HCT116 (cell line): ENCODE measurements at regions not wholly inside any gene's neighbourhood (a gene's known extent, or its start where the extent isn't known, plus 50 kb on each side); places are given as distances from the start of the nearest gene placed in this dataset.

ENCODE experiments used
- ATAC-seq: fragments of 200-7000 bp; cut with Tn5 transposase; 2 replicates; pipeline ENCODE4 v1.9.1; 2020; ENCODE audit warnings: mild to moderate bottlenecking, moderate library complexity
- BruUV-seq: library from RNA; stranded (reverse); fragments of 400-500 nt; replicated peaks from 2 replicates; lab custom pipeline; 2021; lab: Mats Ljungman, UMichigan
- CTCF ChIA-PET: fragments of 300-600 bp; sonication (Branson Sonifier 250); formaldehyde crosslinking; loops from one replicate; lab custom pipeline; 2021; ENCODE audit warnings: antibody characterized with exemption; lab: Charles Lee
- POLR2A ChIA-PET: fragments of 300-600, 350-600 bp; sonication (Branson Sonifier 250); formaldehyde crosslinking; loops from one replicate; lab custom pipeline; 2021; ENCODE audit warnings: antibody characterized with exemption; lab: Charles Lee
- RAD21 ChIA-PET, 2 experiments: fragments of 300-600 bp; sonication (Branson Sonifier 250); formaldehyde crosslinking; loops; one replicate each; lab custom pipeline; 2023; ENCODE audit warnings: low total read pairs in 2 of 2; ENCODE audit not compliant: uncharacterized antibody in 2 of 2, unreplicated experiment in 2 of 2, low non-redundant PET in 1 of 2; lab: Charles Lee
- DNase-seq: peaks from one replicate; pipeline ENCODE4 v3.0.0-alpha.2; 2010; ENCODE audit warnings: low read depth, low spot score
- H2AFZ ChIP-seq: fragments of 200-600 bp; shearing (Covaris generic), sonication (generic); 2 replicates; pipeline ENCODE4 v1.6.1; 2017; ENCODE audit warnings: low read depth, mixed run types, mixed read lengths, antibody characterized with exemption, low read length; ENCODE audit not compliant: poor library complexity, severe bottlenecking
- H3K27ac ChIP-seq: 2 replicates; pipeline ENCODE4 v1.5.1; 2012; ENCODE audit warnings: low read depth, low read length
- H3K27me3 ChIP-seq: fragments of 200-600 bp; sonication (generic); 2 replicates; pipeline ENCODE4 v1.6.1; 2016; ENCODE audit warnings: mixed run types, low read length, mixed read lengths; ENCODE audit not compliant: insufficient read depth
- H3K36me3 ChIP-seq, 2 experiments: fragments of 200-500 bp in 1 of 2; fragments of 200-600 bp in 1 of 2; sonication (Bioruptor generic) in 1 of 2; sonication (generic) in 1 of 2; 2 replicates each; pipeline versions ENCODE4 v1.5.1 to v1.6.1; 2014 to 2016; ENCODE audit warnings: low read length in 2 of 2, inconsistent platforms in 1 of 2, mixed read lengths in 1 of 2, mixed run types in 1 of 2; ENCODE audit not compliant: insufficient read depth in 2 of 2, control insufficient read depth in 1 of 2
- H3K4me1 ChIP-seq, 2 experiments: fragments of 200-600 bp in 1 of 2; sonication (generic) in 1 of 2; 2 replicates each; pipeline versions ENCODE4 v1.5.1 to v1.6.1; 2012 to 2017; ENCODE audit warnings: low read length in 2 of 2, inconsistent platforms in 1 of 2, mild to moderate bottlenecking in 1 of 2, mixed read lengths in 1 of 2, mixed run types in 1 of 2, moderate library complexity in 1 of 2; ENCODE audit not compliant: insufficient read depth in 2 of 2, control insufficient read depth in 1 of 2
- H3K4me2 ChIP-seq: fragments of 200-600 bp; sonication (generic); 2 replicates; pipeline ENCODE4 v1.6.1; 2017; ENCODE audit warnings: mixed run types, low read length, mixed read lengths
- H3K4me3 ChIP-seq, 2 experiments: fragments of 200-600 bp in 1 of 2; sonication (generic) in 1 of 2; replicated peaks in 1 of 2; 2 replicates each; pipeline ENCODE4 v1.5.1; 2011 to 2016; ENCODE audit warnings: low read length in 2 of 2, control low read depth in 1 of 2, low read depth in 1 of 2, mild to moderate bottlenecking in 1 of 2, mixed read lengths in 1 of 2, mixed run types in 1 of 2
- H3K79me2 ChIP-seq: fragments of 200-600 bp; sonication (generic); 2 replicates; pipeline ENCODE4 v1.6.1; 2017; ENCODE audit warnings: mild to moderate bottlenecking, mixed run types, low read length, moderate library complexity, mixed read lengths; ENCODE audit not compliant: insufficient read depth
- H3K9ac ChIP-seq: fragments of 200-600 bp; sonication (generic); 2 replicates; pipeline ENCODE4 v1.6.1; 2016; ENCODE audit warnings: low read length, mixed read lengths
- H3K9me2 ChIP-seq: fragments of 200-600 bp; sonication (generic), shearing (Covaris generic); 2 replicates; pipeline ENCODE4 v1.6.1; 2017; ENCODE audit warnings: mixed run types, mild to moderate bottlenecking, moderate library complexity; ENCODE audit not compliant: insufficient read depth
- H3K9me3 ChIP-seq, 2 experiments: fragments of 200-500 bp in 1 of 2; fragments of 200-600 bp in 1 of 2; sonication (Bioruptor generic) in 1 of 2; sonication (generic) in 1 of 2; 2 replicates each; pipeline ENCODE4 v1.6.1; 2014 to 2017; ENCODE audit warnings: low read length in 2 of 2, mixed read lengths in 2 of 2, inconsistent platforms in 1 of 2, low read depth in 1 of 2, mild to moderate bottlenecking in 1 of 2, mixed run types in 1 of 2, moderate library complexity in 1 of 2; ENCODE audit not compliant: control insufficient read depth in 1 of 2, insufficient read depth in 1 of 2
- H4K20me1 ChIP-seq: fragments of 200-600 bp; sonication (generic), shearing (Covaris generic); 2 replicates; pipeline ENCODE4 v1.6.1; 2017; ENCODE audit warnings: mixed run types, mild to moderate bottlenecking, moderate library complexity; ENCODE audit not compliant: insufficient read depth
- CBX3 ChIP-seq: IDR thresholded peaks from 2 replicates; pipeline ENCODE4 v1.6.1; 2012; ENCODE audit warnings: low read depth
- CEBPB ChIP-seq: IDR thresholded peaks from 2 replicates; pipeline ENCODE4 v1.6.1; 2012; ENCODE audit warnings: low read depth
- EGR1 ChIP-seq: IDR thresholded peaks from 2 replicates; pipeline ENCODE4 v1.6.1; 2012; ENCODE audit warnings: low read depth
- ELF1 ChIP-seq: IDR thresholded peaks from 2 replicates; pipeline ENCODE4 v1.6.1; 2012; ENCODE audit warnings: low read depth, borderline replicate concordance
- MAX ChIP-seq: IDR thresholded peaks from 2 replicates; pipeline ENCODE4 v1.6.1; 2012
- POLR2AphosphoS5 ChIP-seq: IDR thresholded peaks from 2 replicates; pipeline ENCODE4 v1.6.1; 2011; ENCODE audit warnings: mild to moderate bottlenecking, low read depth, low read length, moderate library complexity
- RAD21 ChIP-seq: IDR thresholded peaks from 2 replicates; pipeline ENCODE4 v1.6.1; 2012; ENCODE audit warnings: low read depth, mild to moderate bottlenecking
- SP1 ChIP-seq: IDR thresholded peaks from 2 replicates; pipeline ENCODE4 v1.6.1; 2012; ENCODE audit warnings: low read depth
- YY1 ChIP-seq: IDR thresholded peaks from 2 replicates; pipeline ENCODE4 v1.6.1; 2011; ENCODE audit warnings: low read length, low read depth, moderate library complexity, mild to moderate bottlenecking; ENCODE audit not compliant: insufficient replicate concordance; ENCODE audit errors: extremely low read depth
- ZBTB33 ChIP-seq: IDR thresholded peaks from 2 replicates; pipeline ENCODE4 v1.6.1; 2011; ENCODE audit warnings: mild to moderate bottlenecking, low read length, moderate library complexity; ENCODE audit not compliant: insufficient replicate concordance; ENCODE audit errors: extremely low read depth
- ZFX ChIP-seq: fragments of 450-650 bp; IDR thresholded peaks from 2 replicates; pipeline ENCODE4 v1.6.1; 2017
- intact Hi-C: fragments of 100-400 bp; cut with micrococcal nuclease; formaldehyde crosslinking; loops from 2 replicates; pipeline ENCODE4 v1.10.0; 2022
- TF ChIP-seq, protein P1 (sequence below): IDR thresholded peaks from 2 replicates; pipeline ENCODE4 v1.6.1; 2012
- TF ChIP-seq, protein P2 (sequence below): IDR thresholded peaks from 2 replicates; pipeline ENCODE4 v1.6.1; 2012; ENCODE audit warnings: low read depth

- no peak for TF ChIP-seq MAX
- TF ChIP-seq, protein P1, sequence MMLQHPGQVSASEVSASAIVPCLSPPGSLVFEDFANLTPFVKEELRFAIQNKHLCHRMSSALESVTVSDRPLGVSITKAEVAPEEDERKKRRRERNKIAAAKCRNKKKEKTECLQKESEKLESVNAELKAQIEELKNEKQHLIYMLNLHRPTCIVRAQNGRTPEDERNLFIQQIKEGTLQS, result no peak
- Histone ChIP-seq H3K36me3 (no peaks in the 10 kb centered on the region), H3K4me3 (no peak overlapping the region), H3K4me2 (no peak overlapping the region), H3K9me2 (no peaks in the 10 kb centered on the region), H3K9ac (no peak overlapping the region), H3K9me3 (no peaks in the 10 kb centered on the region), H3K79me2 (no peaks in the 10 kb centered on the region), H3K27ac (no peak overlapping the region), H3K27me3 (peaks cover 38% of the 10 kb centered on the region), H4K20me1 (no peaks in the 10 kb centered on the region), H3K4me1 (peaks cover 3 to 4% of the 10 kb centered on the region in 2 experiments; a peak in 2 of 4 replicates), H2AFZ (no peak overlapping the region)
- POLR2A ChIA-PET, result no interaction called here
- no peak for DNase-seq
- CTCF ChIA-PET, result no interaction called here
- ATAC-seq, result no peak
- intact Hi-C loops, result loop anchor here (10.0 kb wide), 1 partner anchor 47 kb away; no protein-coding TSS in a partner anchor
- RAD21 ChIA-PET, result no interaction called here
- no TSS peak for BruUV-seq
These were observed 248.2 kb upstream of the NSMCE3 start for GRCh38 chr15:29517829-29518228.

DNA sequence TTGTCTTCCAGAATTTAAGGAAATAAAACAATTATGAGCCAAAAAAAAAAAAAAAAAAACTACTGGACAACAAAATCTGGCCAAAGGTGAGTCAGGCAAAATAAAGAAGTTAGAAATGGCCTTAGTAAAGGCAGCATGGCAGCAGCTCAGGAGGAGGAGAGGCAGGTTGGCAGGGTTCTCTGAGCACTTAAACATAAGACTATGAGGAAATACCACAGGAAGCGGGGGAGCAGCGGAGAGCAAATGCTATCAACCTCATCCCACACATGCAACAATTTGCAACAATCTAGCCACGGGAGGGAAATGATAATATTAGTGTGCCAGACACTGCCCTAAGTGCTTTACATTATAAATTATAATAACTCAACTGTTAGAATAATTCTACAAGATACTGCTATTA is 247.3 kb upstream of the NSMCE3 start:
- ChIA-PET RAD21 (no interaction called here), POLR2A (no interaction called here), CTCF (no interaction called here)
- Histone ChIP-seq H3K9me2 (no peaks in the 10 kb centered on the region), H3K9ac (no peak overlapping the region), H3K79me2 (no peaks in the 10 kb centered on the region), H4K20me1 (no peaks in the 10 kb centered on the region), H3K9me3 (no peaks in the 10 kb centered on the region), H3K4me2 (no peak overlapping the region), H3K36me3 (no peaks in the 10 kb centered on the region), H3K4me3 (no peak overlapping the region), H2AFZ (no peak overlapping the region), H3K27ac (no peak overlapping the region), H3K4me1 (no peaks in the 10 kb centered on the region), H3K27me3 (peaks cover 38% of the 10 kb centered on the region)
- ATAC-seq (no peak), DNase-seq (no peak)
- intact Hi-C loops, result loop anchor here (10.0 kb wide), 1 partner anchor 48 kb away; no protein-coding TSS in a partner anchor
- no TSS peak for BruUV-seq
- TF ChIP-seq, protein P1, result no peak
- TF ChIP-seq YY1 (no peak), EGR1 (no peak), MAX (no peak), CEBPB (no peak), ELF1 (no peak), CBX3 (no peak), SP1 (no peak), ZFX (no peak), RAD21 (no peak), ZBTB33 (no peak), POLR2AphosphoS5 (no peak)
- TF ChIP-seq, protein P2, sequence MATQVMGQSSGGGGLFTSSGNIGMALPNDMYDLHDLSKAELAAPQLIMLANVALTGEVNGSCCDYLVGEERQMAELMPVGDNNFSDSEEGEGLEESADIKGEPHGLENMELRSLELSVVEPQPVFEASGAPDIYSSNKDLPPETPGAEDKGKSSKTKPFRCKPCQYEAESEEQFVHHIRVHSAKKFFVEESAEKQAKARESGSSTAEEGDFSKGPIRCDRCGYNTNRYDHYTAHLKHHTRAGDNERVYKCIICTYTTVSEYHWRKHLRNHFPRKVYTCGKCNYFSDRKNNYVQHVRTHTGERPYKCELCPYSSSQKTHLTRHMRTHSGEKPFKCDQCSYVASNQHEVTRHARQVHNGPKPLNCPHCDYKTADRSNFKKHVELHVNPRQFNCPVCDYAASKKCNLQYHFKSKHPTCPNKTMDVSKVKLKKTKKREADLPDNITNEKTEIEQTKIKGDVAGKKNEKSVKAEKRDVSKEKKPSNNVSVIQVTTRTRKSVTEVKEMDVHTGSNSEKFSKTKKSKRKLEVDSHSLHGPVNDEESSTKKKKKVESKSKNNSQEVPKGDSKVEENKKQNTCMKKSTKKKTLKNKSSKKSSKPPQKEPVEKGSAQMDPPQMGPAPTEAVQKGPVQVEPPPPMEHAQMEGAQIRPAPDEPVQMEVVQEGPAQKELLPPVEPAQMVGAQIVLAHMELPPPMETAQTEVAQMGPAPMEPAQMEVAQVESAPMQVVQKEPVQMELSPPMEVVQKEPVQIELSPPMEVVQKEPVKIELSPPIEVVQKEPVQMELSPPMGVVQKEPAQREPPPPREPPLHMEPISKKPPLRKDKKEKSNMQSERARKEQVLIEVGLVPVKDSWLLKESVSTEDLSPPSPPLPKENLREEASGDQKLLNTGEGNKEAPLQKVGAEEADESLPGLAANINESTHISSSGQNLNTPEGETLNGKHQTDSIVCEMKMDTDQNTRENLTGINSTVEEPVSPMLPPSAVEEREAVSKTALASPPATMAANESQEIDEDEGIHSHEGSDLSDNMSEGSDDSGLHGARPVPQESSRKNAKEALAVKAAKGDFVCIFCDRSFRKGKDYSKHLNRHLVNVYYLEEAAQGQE, result no peak
